HepG2 (cell line): ENCODE measurements at regions not wholly inside any gene's neighbourhood (a gene's known extent, or its start where the extent isn't known, plus 50 kb on each side); places are given as distances from the start of the nearest gene placed in this dataset.

Experiments
- EZH2 ChIP-seq: conservative IDR thresholded peaks from 2 replicates; pipeline ENCODE4 v1.6.1; 2012; ENCODE audit warnings: mild to moderate bottlenecking, low read depth, low read length, moderate library complexity
- GABPA ChIP-seq, 2 experiments: IDR thresholded peaks; 2 replicates each; pipeline ENCODE4 v1.6.1; 2011 to 2016; ENCODE audit warnings: low read depth in 2 of 2, low read length in 1 of 2, missing biosample characterization in 1 of 2, missing genetic modification characterization in 1 of 2
- GLI4 ChIP-seq: sonication (generic); formaldehyde crosslinking; IDR thresholded peaks from 2 replicates; pipeline ENCODE4 v1.5.1; 2020; ENCODE audit warnings: missing genetic modification reagents, mild to moderate bottlenecking, moderate library complexity, borderline replicate concordance
- PCBP1 ChIP-seq: fragments of 200-400 bp; formaldehyde crosslinking; IDR thresholded peaks from 2 replicates; pipeline ENCODE4 v1.6.1; 2017; ENCODE audit warnings: mild to moderate bottlenecking, low read depth, low read length, borderline replicate concordance
- POLR2AphosphoS5 ChIP-seq: IDR thresholded peaks from 2 replicates; pipeline ENCODE4 v1.6.1; 2012; ENCODE audit warnings: low read depth, low read length
- RXRA ChIP-seq: sonication (generic); formaldehyde crosslinking; IDR thresholded peaks from 2 replicates; pipeline ENCODE4 v1.5.1; 2020; ENCODE audit warnings: missing genetic modification reagents
- ZBTB1 ChIP-seq: sonication (generic); formaldehyde crosslinking; IDR thresholded peaks from 2 replicates; pipeline ENCODE4 v1.4.0; 2020; ENCODE audit warnings: missing genetic modification reagents, borderline replicate concordance
- ZNF207 ChIP-seq: fragments of 450-650 bp; IDR thresholded peaks from 2 replicates; pipeline ENCODE4 v1.6.1; 2016; ENCODE audit warnings: antibody characterized with exemption, borderline replicate concordance
- ZNF570 ChIP-seq: sonication (generic); formaldehyde crosslinking; IDR thresholded peaks from 2 replicates; pipeline ENCODE4 v1.4.0; 2020; ENCODE audit warnings: mild to moderate bottlenecking, missing genetic modification reagents, borderline replicate concordance
- TF ChIP-seq, protein P1 (sequence below): sonication (generic); formaldehyde crosslinking; IDR thresholded peaks from 2 replicates; pipeline ENCODE4 v1.5.0; 2020; ENCODE audit warnings: mild to moderate bottlenecking, missing genetic modification reagents, moderate library complexity
- TF ChIP-seq, protein P2 (sequence below): IDR thresholded peaks from 2 replicates; pipeline ENCODE4 v1.6.1; 2016; ENCODE audit warnings: missing genetic modification reagents, missing compliant biosample characterization

DNA sequence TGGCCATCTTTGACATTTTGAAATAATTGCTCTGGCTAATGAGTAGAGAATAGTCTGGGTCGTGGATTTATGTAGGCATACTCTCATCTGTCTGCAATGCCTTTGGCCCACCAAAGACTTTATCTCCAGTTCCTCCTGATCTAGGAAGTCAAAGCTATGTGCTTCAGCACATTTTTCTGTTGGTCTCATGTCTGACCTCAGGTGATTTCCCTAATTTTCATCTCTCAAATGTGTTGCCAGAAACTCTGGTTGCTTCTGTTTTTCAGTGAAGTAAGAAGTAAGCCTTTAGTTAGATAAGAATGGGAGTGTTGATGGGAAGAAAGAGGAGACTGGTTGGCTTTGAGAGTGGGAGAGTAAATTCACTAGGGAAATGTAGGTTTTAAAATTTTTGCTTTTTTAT, 66.4 kb downstream of the GPR88 start:
- TF ChIP-seq POLR2AphosphoS5, result no peak
- TF ChIP-seq, protein P1, sequence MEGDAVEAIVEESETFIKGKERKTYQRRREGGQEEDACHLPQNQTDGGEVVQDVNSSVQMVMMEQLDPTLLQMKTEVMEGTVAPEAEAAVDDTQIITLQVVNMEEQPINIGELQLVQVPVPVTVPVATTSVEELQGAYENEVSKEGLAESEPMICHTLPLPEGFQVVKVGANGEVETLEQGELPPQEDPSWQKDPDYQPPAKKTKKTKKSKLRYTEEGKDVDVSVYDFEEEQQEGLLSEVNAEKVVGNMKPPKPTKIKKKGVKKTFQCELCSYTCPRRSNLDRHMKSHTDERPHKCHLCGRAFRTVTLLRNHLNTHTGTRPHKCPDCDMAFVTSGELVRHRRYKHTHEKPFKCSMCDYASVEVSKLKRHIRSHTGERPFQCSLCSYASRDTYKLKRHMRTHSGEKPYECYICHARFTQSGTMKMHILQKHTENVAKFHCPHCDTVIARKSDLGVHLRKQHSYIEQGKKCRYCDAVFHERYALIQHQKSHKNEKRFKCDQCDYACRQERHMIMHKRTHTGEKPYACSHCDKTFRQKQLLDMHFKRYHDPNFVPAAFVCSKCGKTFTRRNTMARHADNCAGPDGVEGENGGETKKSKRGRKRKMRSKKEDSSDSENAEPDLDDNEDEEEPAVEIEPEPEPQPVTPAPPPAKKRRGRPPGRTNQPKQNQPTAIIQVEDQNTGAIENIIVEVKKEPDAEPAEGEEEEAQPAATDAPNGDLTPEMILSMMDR, result no peak
- TF ChIP-seq EZH2, result no peak
- TF ChIP-seq GLI4, result no peak
- no peak for TF ChIP-seq RXRA (CRISPR knock-in tag)
- no peak for TF ChIP-seq ZNF570 (CRISPR knock-in tag)
- TF ChIP-seq, protein P2, sequence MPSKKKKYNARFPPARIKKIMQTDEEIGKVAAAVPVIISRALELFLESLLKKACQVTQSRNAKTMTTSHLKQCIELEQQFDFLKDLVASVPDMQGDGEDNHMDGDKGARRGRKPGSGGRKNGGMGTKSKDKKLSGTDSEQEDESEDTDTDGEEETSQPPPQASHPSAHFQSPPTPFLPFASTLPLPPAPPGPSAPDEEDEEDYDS (CRISPR knock-in tag), result no peak
- TF ChIP-seq ZBTB1 (CRISPR knock-in tag), result no peak
- TF ChIP-seq PCBP1, result no peak
- no peak for TF ChIP-seq GABPA (IDR thresholded peaks at IDR 0.05; ENCODE audit: low read depth, low read length)
- no peak for TF ChIP-seq GABPA (CRISPR knock-in tag; IDR thresholded peaks at IDR 0.05; ENCODE audit: low read depth)
- TF ChIP-seq ZNF207, result no peak
